NB4 (cell line): ENCODE measurements at regions not wholly inside any gene's neighbourhood (a gene's known extent, or its start where the extent isn't known, plus 50 kb on each side); places are given as distances from the start of the nearest gene placed in this dataset.
"Not testable (repeated sequence)": the region's sequence is repeated elsewhere in the genome, so short reads cannot be mapped to it uniquely, and the experiment has no call there.

Experiments
- DNase-seq: peaks from one replicate; pipeline ENCODE4 v3.0.0; 2010; ENCODE audit warnings: low read depth
- H3K4me3 ChIP-seq: one replicate; pipeline ENCODE4 v1.5.1; 2011; ENCODE audit warnings: mild to moderate bottlenecking, low read depth, low read length, moderate library complexity
- MYC ChIP-seq: IDR thresholded peaks from 2 replicates; pipeline ENCODE4 v1.6.1; 2011; ENCODE audit warnings: low read depth, low read length
- POLR2A ChIP-seq: IDR thresholded peaks from 2 replicates; pipeline ENCODE4 v1.6.1; 2011; ENCODE audit warnings: mild to moderate bottlenecking; ENCODE audit not compliant: insufficient read length; ENCODE audit errors: extremely low read depth
- TF ChIP-seq, protein P1 (sequence below): IDR thresholded peaks from one replicate; pipeline ENCODE4 v1.5.1; 2012; ENCODE audit warnings: low read depth, low read length
- TF ChIP-seq, protein P2 (sequence below): IDR thresholded peaks from 2 replicates; pipeline ENCODE4 v1.6.1; 2011; ENCODE audit warnings: low read depth, low read length

DNA sequence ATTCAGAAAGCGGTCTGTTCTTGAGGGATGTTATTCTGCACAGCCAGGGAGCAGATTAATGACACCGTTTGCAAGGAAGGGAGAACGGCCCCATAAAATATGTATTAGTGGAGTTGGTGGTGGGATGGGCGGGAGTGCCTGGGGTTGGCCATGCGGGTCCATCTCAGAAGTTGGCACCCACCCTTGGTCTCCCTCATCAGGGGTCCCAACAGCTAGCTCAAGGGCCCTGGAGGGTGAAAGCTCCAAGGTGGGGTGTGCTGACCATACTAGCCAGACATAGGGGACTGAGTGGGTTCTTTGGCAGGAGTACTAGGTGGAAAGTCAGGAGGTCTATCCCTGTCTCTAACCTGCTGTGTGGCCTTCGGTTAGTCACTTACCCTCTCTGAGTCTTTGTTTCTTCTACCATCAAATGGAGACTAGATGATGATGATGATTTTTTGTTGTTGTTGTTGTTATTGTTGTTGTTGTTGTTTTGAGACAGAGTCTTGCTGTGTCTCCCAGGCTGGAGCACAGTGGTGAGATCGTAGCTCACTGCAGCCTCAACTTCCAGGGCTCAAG, 83.2 kb upstream of the BRD7 start:
- no peak overlapping the region for H3K4me3 ChIP-seq
- no peak for TF ChIP-seq MYC
- no peak for TF ChIP-seq POLR2A
- TF ChIP-seq, protein P1, sequence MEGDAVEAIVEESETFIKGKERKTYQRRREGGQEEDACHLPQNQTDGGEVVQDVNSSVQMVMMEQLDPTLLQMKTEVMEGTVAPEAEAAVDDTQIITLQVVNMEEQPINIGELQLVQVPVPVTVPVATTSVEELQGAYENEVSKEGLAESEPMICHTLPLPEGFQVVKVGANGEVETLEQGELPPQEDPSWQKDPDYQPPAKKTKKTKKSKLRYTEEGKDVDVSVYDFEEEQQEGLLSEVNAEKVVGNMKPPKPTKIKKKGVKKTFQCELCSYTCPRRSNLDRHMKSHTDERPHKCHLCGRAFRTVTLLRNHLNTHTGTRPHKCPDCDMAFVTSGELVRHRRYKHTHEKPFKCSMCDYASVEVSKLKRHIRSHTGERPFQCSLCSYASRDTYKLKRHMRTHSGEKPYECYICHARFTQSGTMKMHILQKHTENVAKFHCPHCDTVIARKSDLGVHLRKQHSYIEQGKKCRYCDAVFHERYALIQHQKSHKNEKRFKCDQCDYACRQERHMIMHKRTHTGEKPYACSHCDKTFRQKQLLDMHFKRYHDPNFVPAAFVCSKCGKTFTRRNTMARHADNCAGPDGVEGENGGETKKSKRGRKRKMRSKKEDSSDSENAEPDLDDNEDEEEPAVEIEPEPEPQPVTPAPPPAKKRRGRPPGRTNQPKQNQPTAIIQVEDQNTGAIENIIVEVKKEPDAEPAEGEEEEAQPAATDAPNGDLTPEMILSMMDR, result no peak
- TF ChIP-seq, protein P2, sequence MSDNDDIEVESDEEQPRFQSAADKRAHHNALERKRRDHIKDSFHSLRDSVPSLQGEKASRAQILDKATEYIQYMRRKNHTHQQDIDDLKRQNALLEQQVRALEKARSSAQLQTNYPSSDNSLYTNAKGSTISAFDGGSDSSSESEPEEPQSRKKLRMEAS, result no peak
- no peak for DNase-seq

DNA sequence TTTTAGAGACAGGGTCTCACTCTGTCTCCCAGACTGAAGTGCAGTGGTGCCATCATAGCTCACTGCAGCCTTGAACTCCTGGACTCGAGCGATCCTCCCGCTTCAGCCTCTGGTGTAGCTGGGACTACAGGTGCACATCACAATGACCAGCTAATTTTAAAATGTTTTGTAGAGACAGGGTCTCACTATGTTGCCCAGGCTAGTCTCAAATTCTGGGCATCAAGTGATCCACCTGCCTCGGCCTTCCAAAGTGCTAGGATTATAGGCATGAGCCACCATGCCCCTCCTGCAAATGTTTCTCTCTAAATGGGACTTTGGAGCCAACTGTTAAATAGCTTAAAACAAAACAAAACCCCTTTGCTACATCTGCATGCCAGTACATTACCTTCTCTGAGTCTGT, 82.2 kb upstream of the BRD7 start:
- TF ChIP-seq, protein P1, result no peak
- TF ChIP-seq, protein P2, result no peak
- TF ChIP-seq POLR2A (no peak), MYC (no peak)
- DNase-seq, result no peak
- no peak overlapping the region for H3K4me3 ChIP-seq

DNA sequence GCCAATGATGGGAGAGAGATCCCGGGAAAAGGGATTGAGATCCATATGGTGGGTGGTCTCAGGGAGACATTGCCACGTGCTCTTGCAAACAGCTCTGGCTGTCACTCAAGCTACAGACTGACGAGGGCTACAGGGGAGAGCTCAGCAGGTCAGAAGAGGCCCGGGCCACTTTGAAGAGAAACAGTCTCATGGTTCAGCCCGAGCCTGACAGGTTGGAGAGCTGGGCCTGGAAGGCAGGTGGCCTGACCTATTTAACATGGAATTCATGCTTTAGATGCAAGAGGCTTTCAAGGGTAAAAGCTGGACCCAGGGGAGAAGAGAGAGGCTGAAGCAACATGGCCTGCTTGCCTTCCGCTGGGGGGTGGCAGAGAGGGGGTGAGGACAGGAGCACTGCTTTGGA, 81.0 kb upstream of the BRD7 start:
- TF ChIP-seq, protein P2, result no peak
- TF ChIP-seq, protein P1, result no peak
- TF ChIP-seq POLR2A (no peak), MYC (no peak)
- no peak overlapping the region for H3K4me3 ChIP-seq
- no peak for DNase-seq

DNA sequence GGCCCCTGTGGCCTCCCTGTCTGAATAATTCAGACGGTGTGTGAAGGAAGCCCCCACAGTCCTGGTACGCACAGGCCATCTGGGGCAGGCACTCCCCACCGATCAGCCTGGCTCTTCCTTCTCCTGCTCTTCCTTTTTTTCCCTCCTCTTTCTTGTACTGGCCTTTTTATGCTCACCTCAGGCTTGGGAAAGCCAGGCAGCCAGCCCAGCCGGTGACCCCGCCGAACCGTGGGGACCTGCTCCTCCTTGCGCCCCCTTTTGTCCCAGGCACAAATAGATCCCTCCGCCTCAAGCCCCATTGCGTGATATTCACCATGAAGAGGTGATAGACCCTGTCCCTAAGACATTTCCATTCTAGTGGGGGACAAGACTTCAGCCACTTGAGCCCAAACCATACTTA, 80.2 kb upstream of the BRD7 start:
- H3K4me3 ChIP-seq, result no peak overlapping the region
- TF ChIP-seq, protein P1, result no peak
- TF ChIP-seq MYC (no peak), POLR2A (no peak)
- TF ChIP-seq, protein P2, result no peak
- DNase-seq, result no peak

DNA sequence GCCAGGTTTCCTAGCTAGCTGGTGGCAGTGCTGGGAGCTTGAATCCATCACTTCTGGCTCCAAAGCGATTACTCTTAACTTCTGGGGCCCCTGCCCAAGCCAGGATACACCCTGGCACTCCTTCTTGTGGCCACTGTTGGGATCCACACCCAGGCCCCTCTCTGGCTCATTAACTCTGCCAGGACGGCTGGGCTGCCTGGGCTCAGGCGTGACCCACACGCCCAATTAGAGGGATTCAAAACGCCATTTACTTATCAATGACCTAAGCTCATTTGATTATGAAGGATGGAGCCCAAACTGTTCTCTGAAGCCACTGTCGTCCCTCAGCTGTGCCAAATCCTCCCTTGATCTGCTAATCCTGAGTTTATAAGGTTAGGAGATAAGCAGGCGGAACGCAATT, 79.7 kb upstream of the BRD7 start:
- no peak for TF ChIP-seq MYC
- TF ChIP-seq, protein P1, result no peak
- no peak for TF ChIP-seq POLR2A
- TF ChIP-seq, protein P2, result no peak
- DNase-seq, result peak; percentile 18
- H3K4me3 ChIP-seq, result no peak overlapping the region

DNA sequence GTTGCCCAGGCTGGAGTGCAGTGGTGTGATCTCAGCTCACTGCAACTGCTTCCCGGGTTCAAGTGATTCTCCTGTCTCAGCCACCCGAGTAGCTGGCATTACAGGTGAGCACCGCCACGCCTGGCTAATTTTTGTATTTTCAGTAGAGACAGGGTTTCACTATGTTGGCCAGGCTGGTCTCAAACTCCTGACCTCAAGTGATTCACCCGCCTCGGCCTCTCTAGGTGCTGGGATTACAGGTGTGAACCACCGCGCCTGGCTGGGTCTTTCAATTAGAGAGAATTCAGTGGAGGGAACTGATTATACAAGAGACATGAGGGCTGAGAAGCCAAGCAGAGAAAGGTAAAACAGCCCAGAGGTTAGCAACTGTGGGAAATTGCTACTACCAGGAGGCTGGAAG, 78.6 kb upstream of the BRD7 start:
- DNase-seq, H3K4me3 ChIP-seq: not testable (repeated sequence)
